SH-SY5Y (cell line): ENCODE measurements at regions not wholly inside any gene's neighbourhood (a gene's known extent, or its start where the extent isn't known, plus 50 kb on each side); places are given as distances from the start of the nearest gene placed in this dataset.

Experiments
- GATA2 ChIP-seq: IDR thresholded peaks from 2 replicates; pipeline ENCODE4 v1.6.1; 2011; ENCODE audit warnings: mild to moderate bottlenecking, low read depth, low read length
- GATA3 ChIP-seq: IDR thresholded peaks from 2 replicates; pipeline ENCODE4 v1.6.1; 2011; ENCODE audit warnings: low read depth, mild to moderate bottlenecking, low read length, moderate library complexity

DNA sequence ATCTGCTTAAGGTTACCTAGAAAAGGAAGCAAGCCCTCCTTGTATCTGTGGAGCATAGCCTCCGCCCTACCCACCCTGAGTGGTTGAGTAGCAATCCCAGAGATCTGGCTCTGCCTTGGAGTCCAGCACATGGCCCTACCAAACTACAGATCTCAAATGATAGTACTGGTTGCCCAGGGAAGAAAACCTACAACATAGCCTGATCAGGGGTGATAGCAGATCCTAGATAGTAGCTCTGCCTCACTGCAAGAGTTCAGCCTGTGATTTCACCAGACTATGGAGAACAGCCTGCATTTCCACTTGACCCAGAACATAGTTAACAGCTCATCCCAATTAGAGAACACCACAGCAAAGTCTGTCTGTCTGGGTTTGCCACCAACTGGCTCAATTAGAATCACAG is 279.5 kb downstream of the ETNK1 start:
- no peak for TF ChIP-seq GATA3
- peak; percentile 61; the same call in 1 of the 2 replicates for TF ChIP-seq GATA2

DNA sequence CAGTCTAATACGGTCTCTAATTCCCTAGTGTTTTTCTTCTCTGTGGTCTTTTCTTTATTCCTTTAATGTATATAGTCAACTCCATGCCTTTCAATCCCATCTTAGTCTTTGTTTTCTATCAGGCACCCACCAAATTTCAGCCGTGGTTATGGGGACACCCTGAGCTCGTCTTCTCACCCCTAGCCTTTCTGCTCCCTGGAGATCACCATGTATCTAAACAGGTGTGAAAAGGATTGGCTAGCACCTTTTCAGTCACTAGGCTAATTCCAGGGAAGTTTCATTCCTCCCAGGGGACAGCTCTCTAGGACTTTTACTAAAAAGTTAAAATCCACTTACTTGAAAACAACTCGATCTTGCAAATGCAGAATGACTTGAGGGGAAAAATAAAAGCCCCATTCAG is 291.3 kb downstream of the ETNK1 start:
- TF ChIP-seq GATA2: no peak
- TF ChIP-seq GATA3: no peak

DNA sequence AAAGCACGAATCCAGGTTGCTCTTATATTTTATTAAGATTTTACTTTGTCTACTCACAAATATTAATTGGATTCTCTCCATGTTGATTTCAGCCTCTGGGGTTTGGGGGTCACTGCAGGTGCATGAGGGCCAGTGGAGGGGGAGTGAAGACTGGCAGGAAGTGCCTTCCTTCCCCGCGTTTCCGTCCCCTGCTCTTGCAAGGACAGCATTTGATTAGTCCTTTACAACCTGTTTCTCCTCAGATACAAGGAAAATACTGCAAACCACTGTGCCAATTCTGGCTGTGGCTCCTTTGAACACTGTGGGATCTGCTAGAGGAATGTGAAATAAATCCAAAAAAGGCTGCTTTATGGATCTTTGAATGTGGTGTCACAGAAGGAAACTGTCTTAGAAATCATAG is 291.8 kb downstream of the ETNK1 start:
- TF ChIP-seq GATA3 (no peak), GATA2 (no peak)

DNA sequence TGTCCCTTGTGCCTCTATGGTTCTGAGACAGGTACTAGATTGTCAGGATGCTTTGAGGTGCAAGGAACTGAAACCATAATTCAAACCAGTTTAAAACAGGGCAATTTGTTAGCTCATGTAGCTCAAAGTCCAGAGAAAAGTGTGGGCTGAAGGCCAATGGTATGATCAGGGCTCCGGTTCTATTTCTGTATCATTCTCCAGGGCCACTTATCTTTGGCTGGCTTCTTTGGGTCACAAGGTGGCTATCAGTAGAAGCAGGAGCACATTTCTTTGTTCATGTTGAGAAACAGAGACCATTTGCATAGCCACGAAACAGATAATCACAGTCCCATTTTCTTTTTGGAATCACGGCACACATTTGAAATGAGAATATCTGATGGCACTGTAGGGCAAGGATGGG is 294.9 kb downstream of the ETNK1 start:
- no peak for TF ChIP-seq GATA3
- no peak for TF ChIP-seq GATA2

DNA sequence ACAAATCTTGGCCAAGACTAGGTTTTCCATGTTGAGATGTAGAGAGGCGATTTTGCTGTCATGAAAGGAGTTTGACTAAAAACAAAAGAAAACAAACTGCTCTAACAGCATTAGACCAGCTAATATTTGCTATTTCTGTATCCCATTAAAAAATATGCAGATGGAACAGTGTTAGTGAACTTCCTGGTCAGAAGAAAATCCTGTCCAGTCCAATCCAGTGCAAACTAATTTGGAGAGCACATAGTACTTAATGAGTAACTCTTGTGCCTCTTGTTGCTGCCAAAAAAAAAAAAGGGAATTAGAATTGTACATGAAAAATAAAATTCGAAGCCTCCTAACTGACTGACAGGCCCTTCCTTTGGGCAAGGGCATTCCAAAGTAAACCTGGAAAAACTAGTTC is 298.8 kb downstream of the ETNK1 start:
- TF ChIP-seq GATA2: no peak
- TF ChIP-seq GATA3: no peak

DNA sequence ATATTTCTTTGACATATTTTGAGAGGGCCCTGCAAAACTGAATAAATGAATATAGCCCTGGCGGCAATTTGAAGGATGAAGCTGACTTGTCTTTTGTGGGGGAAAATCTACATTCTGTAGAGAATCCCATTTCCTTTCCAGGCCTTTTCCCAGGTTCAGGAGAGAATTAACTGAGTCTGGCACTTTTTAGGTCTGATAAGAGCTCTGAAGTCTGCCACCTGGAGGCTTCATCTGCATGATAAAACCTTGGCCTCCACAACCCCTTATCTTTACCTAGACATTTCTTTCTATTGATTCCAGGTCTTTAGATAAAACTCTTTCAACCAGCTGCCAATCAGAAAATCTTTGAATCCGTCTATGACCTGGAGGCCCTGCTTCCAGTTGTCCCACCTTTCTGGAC is 299.4 kb downstream of the ETNK1 start:
- TF ChIP-seq GATA2 (no peak), GATA3 (no peak)

DNA sequence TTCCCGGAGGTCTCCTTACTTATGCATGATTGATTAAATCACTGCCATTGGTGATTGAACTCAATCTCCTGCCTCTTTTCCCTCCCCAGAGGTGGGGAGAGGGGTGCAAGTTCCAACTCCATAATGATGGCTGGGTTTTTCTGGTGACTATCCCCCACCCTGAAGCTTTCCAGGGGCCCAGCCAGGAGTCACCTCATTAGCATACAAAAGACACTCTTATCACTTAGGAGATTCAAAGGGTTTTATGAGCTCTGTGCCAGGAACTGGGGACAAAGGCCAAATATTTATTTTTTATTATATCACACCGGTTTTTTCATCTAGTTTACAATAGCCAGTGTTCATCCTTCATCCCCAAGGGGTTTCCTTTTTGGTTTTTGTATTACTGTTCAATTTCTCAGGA is 300.7 kb downstream of the ETNK1 start:
- no peak for TF ChIP-seq GATA2
- TF ChIP-seq GATA3: no peak

DNA sequence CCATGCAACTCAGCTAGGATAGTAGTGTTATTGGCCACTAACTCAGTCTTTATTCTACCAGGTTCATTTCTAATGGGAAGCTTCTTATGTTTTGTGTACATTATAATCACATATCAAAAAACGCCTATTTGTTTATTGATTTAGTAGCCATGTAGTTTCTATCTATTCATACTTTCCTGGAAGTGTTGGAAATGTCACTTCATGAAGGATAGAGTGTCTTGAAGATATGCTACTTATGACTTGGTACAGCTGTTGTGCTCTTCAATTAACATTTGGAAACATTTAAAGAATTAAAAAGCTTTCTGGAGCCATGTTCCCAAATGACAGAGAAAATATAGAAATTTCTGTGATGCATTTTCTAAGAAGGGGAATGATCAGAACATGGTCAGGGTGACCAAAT is 307.5 kb downstream of the ETNK1 start:
- TF ChIP-seq GATA2: no peak
- no peak for TF ChIP-seq GATA3

DNA sequence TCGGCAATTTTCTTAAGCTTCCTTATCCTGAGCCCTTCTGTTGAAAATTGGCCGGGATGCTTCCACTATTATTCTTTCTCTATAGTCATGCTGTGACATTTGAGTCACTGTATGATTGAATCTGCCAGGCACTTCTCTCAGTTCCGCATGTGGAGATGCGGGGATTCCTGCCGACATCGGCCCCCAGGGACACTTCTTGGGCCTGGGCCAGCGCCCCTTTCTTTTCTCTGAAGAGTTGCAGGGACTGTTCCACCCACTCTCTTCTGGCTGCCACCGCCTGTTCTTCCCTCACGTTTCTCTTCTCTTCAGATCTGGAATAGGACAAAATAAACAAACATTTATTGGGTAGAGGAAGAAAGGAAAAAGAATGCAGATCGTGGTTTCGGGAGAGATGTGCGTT is 310.1 kb downstream of the ETNK1 start:
- TF ChIP-seq GATA3: no peak
- TF ChIP-seq GATA2: no peak

DNA sequence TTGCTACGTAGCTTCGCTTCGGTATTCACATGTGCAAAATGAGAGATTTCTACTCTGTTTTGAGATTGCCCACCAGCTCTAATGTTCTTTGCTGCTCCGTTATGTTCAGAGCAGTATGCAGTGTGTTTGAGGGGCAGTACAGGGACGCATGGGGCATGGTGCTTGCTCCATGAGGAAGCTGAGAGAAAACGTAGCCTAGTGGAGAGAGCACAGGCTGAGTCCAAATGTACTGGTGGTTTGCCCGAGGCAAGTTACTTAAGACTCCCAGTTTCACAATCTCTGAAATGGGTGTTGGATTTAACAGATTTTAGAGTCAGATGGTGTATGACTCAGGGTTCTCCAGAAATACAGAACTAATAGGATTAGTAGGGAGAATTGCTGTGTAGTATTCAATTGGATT is 310.5 kb downstream of the ETNK1 start:
- TF ChIP-seq GATA3 (no peak), GATA2 (no peak)

DNA sequence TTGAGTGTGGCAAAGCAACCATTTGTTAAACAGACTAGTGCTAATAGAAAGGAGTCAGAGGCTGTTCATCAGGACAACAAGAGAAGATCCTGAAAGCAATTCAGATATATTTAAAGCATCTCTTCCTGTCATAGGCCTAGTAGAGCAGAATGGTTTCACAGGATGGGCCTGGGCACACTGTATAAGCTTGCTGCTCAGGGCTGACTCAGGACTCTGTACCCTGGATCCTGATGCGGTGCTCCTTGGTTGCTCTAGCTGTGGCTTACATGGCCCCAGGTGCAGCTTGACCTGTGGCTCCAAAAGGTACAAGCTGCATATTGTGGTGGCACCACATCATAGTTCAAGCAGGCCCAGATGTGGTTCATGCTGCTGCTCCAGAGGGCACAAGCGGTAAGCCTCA is 313.4 kb downstream of the ETNK1 start:
- no peak for TF ChIP-seq GATA3
- TF ChIP-seq GATA2: no peak

DNA sequence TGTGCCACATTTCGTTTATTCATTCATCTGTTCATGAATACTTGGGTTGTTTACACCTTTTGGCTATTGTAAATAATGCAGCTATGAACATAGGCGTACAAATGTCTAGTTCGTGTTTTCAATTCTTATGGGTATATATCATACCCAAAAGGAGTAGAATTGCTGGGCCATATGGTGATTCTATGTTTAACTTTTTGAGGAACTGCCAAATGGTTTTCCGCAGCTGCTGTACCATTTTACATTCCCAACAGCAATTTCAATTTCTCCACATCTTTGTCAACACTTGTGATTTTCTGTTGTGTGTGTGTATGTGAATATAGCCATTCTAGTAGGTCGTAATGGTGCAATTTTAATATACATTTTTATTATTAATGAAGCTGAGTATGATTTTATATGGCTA is 326.2 kb downstream of the ETNK1 start:
- TF ChIP-seq GATA2: no peak
- no peak for TF ChIP-seq GATA3

DNA sequence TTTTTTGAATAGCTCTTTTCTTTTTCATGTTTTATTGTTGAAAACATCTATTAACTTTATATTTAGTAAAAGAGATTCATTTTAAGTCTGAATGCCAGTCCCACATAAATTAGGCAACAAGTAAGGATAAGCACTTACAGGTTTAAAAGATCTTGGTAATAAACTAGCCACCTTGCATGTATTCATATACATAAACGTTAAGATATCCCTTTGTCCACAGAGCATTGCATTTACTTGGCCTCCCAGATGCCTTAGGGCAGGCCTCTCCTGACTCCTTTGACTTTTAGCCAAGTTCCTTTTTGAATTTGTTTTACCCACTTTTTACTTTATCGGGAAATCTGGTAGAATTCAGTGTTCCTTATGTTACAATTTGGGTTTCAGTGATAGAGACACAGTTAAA is 331.7 kb downstream of the ETNK1 start:
- TF ChIP-seq GATA3 (no peak), GATA2 (no peak)

DNA sequence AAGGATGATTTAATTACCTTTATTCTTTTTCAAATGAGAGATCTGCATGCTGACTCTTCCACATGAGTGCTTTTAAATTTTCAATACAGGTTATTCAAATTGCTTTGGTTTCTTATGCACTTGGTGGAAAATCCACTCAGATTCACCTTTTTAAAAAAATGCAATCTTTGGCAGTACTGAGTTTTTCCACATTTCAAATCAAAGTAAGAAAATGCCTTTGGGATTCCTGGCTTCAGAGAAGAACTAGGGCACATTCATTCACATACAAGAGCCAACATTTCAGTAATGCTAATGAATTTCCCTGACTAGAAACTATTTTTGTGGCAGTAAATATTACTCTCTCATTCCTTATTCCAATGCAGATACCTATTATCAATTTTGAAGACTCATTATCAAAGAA is 342.2 kb downstream of the ETNK1 start:
- TF ChIP-seq GATA2 (no peak), GATA3 (no peak)

DNA sequence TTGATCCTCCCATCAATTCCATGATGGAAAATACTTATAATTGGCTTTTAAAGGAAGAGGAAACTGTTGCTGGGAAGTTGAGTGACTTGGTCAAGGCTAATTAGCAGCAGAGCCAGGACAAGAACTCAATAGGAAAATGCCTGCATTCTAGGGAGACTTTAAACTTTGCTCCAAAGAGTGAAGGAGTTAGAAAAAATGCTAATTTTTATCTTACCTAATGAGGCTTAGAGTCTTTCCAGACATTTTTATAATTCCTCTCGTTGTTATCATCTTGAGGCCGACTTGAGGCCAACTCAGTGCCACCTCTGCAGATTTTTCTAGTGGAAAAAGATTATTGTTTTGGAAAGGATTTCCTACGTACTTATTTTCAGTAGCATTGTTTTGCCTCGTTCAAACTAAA is 344.6 kb downstream of the ETNK1 start:
- TF ChIP-seq GATA3: no peak
- no peak for TF ChIP-seq GATA2

DNA sequence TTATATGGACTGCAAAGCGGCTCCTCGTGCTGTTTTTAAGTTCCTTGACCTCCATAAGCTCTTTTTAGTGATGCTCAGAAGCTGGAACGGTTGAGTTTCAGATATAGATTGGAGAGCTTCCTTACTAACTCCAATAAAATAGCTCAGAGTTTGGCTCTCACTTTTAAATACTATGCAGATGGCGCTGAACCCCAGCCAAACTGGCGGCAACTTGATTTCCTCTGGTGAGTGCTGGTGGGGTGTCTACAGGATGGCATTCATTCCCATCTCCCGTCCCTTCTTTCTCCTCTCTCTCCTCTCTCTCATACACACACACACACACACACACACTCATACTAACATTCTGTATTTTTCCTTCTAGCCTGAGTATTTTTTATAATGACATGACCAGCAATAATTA is 346.3 kb downstream of the ETNK1 start:
- TF ChIP-seq GATA2: no peak
- TF ChIP-seq GATA3: no peak
